ENCODE measurements at regions not wholly inside any gene's neighbourhood (a gene's known extent, or its start where the extent isn't known, plus 50 kb on each side); places are given as distances from the start of the nearest gene placed in this dataset.
A peak's percentile ranks its signal among the peaks of the same experiment; 100 is the strongest.
"Not testable (repeated sequence)": the region's sequence is repeated elsewhere in the genome, so short reads cannot be mapped to it uniquely, and the experiment has no call there.

DNA sequence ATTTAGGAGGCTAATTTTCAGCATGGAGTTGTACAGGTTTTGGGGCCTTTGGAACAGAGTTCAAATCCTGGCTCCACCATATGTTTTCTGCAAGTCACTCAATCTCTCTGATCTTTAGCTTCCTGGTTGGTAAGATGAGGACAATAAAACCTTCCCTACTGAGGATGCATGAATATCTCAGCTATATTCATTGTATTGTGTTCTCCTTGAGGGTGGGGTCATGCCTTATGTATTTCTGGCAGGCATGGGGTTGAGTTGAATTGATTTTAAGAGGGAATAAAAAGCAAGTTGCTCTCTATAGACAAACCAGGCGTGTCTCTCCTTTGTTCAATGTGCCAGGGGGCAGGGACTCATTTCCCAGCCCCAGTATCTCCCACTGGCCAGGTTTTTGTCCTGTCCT, 173.1 kb downstream of the C12orf75 start:
- in situ Hi-C loops (cut with HindIII; ENCODE audit: low sequenced_read_pairs) = no loop called here
- DNase-seq (ENCODE audit: low read depth, low spot score) = no peak
- TF ChIP-seq, protein P1, sequence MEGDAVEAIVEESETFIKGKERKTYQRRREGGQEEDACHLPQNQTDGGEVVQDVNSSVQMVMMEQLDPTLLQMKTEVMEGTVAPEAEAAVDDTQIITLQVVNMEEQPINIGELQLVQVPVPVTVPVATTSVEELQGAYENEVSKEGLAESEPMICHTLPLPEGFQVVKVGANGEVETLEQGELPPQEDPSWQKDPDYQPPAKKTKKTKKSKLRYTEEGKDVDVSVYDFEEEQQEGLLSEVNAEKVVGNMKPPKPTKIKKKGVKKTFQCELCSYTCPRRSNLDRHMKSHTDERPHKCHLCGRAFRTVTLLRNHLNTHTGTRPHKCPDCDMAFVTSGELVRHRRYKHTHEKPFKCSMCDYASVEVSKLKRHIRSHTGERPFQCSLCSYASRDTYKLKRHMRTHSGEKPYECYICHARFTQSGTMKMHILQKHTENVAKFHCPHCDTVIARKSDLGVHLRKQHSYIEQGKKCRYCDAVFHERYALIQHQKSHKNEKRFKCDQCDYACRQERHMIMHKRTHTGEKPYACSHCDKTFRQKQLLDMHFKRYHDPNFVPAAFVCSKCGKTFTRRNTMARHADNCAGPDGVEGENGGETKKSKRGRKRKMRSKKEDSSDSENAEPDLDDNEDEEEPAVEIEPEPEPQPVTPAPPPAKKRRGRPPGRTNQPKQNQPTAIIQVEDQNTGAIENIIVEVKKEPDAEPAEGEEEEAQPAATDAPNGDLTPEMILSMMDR (IDR thresholded peaks at IDR 0.05; ENCODE audit: low read depth, low read length) = no peak
- no peak overlapping the region for H3K4me3 ChIP-seq (ENCODE audit: low read depth, low read length)

DNA sequence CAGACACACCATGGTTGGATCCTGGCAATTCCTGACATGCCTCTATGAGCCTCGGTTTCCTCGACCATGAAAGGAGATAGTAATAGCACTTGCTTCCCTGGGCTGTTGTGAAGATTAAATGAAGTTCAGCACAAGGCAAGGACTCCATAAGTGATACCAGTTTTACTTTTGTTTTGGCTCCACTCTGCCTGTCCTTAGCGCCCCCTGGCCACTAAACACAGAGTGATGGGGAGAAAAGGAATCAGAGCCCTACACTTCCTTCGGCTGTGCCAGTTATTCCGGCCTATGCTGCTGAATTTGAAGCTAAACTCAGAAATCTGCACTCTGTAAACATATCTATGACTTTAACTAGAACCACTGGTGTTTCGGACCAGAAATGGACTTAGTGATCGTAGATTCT, 173.8 kb downstream of the C12orf75 start:
- TF ChIP-seq, protein P1 (IDR thresholded peaks at IDR 0.05; ENCODE audit: low read depth, low read length) = no peak
- DNase-seq (ENCODE audit: low read depth, low spot score) = no peak
- in situ Hi-C loops (cut with HindIII; ENCODE audit: low sequenced_read_pairs) = no loop called here
- no peak overlapping the region for H3K4me3 ChIP-seq (ENCODE audit: low read depth, low read length)

DNA sequence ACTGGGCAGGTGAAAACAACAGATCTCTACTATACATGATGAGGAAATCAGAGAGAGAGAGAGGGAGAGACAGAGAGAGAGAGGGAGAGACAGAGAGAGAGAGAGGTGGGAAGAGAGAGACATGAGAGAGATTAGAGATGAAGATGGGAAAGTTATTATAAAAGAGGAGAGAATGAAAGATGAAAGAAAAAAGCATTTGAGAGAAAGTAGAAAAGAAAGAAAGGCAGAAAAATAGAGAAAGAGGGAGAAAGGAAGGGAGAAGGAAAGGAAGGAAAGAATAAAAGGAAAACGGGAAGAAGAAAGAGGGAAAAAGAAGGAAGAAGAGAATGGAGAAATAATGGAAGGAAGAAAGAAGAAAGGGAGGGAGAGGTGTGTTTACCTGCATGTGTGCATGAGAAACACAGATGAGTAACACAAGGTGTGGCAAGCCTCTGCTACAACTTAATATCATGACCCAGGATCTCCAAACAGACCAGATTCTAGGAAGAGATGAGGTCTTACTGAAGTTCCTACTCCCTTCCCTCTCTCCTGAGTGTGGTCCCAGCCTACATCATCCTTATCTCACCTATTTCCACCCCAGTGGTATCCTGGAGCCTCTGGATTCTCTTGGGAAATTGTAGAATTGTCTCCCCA, 176.3 kb downstream of the C12orf75 start:
- TF ChIP-seq, protein P1 (IDR thresholded peaks at IDR 0.05; ENCODE audit: low read depth, low read length) = no peak
- no peak for DNase-seq (ENCODE audit: low read depth, low spot score)
- in situ Hi-C loops (cut with HindIII; ENCODE audit: low sequenced_read_pairs) = no loop called here
- no peak overlapping the region for H3K4me3 ChIP-seq (ENCODE audit: low read depth, low read length)

DNA sequence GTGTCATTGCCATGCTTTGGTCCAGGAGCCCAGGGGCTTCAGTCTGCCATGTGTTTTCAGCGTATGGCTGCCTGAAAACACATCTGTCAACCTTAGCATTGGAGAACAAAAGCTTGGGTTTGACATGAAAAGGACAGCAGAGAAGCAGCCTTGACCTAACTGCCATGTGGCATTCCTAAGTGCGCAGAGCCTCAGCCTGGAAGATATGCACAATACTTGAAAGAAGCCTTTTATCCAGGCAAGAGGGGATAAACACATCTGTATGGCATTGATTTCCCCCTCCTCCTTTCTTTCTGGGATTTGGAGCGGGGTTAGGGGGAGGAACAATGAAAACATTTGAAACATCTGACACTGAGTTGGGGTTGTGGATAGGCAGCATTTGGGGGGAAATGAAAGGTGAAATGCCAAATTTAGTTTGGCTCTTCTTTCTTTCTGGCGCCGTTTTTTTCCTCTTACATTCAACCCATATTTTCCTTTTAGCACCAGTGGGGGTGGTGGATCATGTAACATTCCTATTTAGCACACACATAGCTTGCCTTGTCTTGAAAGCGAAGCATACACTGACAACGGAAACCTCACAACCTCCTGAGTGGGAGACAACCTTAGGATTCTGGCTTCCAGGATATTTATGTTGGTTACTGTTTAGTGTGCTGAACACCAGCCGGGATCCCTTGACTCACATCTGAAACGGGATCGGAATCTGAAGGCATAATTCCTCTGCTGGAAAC, 177.0 kb downstream of the C12orf75 start:
- TF ChIP-seq, protein P1 (IDR thresholded peaks at IDR 0.05; ENCODE audit: low read depth, low read length) = no peak
- peak; percentile 49 for DNase-seq (ENCODE audit: low read depth, low spot score)
- in situ Hi-C loops (cut with HindIII; ENCODE audit: low sequenced_read_pairs) = no loop called here
- no peak overlapping the region for H3K4me3 ChIP-seq (ENCODE audit: low read depth, low read length)

DNA sequence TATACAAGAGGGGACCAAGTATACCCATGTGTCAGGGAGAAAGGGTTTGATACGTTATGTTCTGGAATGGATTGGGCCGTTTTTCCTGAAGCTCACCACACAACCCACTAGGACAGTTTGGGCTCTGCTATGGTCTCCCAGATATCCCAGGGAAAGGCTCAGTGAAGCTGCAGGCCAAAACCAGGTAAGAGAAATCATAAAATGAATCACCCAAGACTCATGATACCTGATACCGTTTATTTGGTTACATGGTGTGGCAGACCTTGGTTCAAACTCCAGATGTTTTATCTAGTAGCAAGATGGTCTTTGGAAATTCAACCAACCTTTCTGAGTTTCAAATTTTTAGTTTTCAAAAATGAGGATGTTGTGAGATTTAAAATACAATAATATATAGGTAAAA, 177.6 kb downstream of the C12orf75 start:
- in situ Hi-C loops (cut with HindIII; ENCODE audit: low sequenced_read_pairs) = no loop called here
- H3K4me3 ChIP-seq (ENCODE audit: low read depth, low read length) = no peak overlapping the region
- no peak for DNase-seq (ENCODE audit: low read depth, low spot score)
- TF ChIP-seq, protein P1 (IDR thresholded peaks at IDR 0.05; ENCODE audit: low read depth, low read length) = no peak

DNA sequence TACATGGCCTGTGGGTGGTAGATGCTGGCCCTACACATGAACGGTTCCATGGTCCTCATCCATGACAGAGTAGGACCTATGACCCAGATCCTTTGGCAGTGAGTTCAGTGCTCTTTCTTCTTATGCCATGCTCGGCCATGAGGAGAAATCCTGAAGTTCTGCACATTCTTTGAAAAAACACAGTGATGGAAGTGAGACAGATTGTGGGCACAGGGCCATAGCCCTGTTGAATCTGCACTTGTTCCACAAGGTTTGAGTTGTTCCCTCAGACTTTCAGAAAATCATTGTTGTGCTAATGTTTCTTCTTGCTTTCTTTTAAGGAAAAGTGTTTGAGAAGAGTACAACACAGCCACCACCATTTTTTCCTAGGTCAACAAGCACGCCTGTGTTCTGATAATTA, 180.0 kb downstream of the C12orf75 start:
- TF ChIP-seq, protein P1 (IDR thresholded peaks at IDR 0.05; ENCODE audit: low read depth, low read length) = no peak
- in situ Hi-C loops (cut with HindIII; ENCODE audit: low sequenced_read_pairs) = no loop called here
- H3K4me3 ChIP-seq (ENCODE audit: low read depth, low read length) = no peak overlapping the region
- no peak for DNase-seq (ENCODE audit: low read depth, low spot score)

DNA sequence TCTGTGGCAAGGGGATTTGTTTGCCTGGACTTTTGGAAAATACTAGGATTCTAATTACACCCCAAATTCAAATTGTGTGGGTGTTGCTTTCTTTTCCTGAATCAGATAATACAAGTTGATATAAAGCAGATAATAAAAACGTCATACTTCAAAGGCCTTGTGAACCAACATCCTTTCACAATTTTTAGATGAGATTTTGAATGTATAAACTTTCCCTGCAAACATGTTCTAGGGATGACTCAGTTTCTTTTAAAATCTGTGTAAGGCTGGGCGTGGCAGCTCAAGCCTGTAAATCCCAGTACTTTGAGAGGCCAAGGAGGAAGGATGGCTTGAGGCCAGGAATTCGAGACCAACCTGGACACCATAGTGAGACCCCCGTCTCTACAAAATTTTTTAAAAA, 182.4 kb downstream of the C12orf75 start:
- in situ Hi-C loops (cut with HindIII; ENCODE audit: low sequenced_read_pairs); DNase-seq (ENCODE audit: low read depth, low spot score); H3K4me3 ChIP-seq (ENCODE audit: low read depth, low read length): not testable (repeated sequence)

Data from astrocyte of the spinal cord (primary cell).